ENCODE measurements at regions not wholly inside any gene's neighbourhood (a gene's known extent, or its start where the extent isn't known, plus 50 kb on each side); places are given as distances from the start of the nearest gene placed in this dataset.
A peak's percentile ranks its signal among the peaks of the same experiment; 100 is the strongest.

GRCh38 chr16:87221633-87222032 is 95.6 kb downstream of the C16orf95 start:
- no peak for DNase-seq (ENCODE audit: low read depth in 2 of 3, low spot score in 2 of 3)

GRCh38 chr16:87222335-87222734 is 94.9 kb downstream of the C16orf95 start:
- DNase-seq (ENCODE audit: low read depth in 2 of 3, low spot score in 2 of 3) = no peak

- DNase-seq (ENCODE audit: low read depth in 2 of 3, low spot score in 2 of 3) = no peak
These were observed 93.4 kb downstream of the C16orf95 start for GRCh38 chr16:87223656-87224248.

- no peak for DNase-seq (ENCODE audit: low read depth in 2 of 3, low spot score in 2 of 3)
These were observed 90.3 kb downstream of the C16orf95 start for GRCh38 chr16:87226926-87227295.

GRCh38 chr16:87227296-87227951 is 89.8 kb downstream of the C16orf95 start:
- DNase-seq (ENCODE audit: low read depth in 2 of 3, low spot score in 2 of 3) = no peak

DNA sequence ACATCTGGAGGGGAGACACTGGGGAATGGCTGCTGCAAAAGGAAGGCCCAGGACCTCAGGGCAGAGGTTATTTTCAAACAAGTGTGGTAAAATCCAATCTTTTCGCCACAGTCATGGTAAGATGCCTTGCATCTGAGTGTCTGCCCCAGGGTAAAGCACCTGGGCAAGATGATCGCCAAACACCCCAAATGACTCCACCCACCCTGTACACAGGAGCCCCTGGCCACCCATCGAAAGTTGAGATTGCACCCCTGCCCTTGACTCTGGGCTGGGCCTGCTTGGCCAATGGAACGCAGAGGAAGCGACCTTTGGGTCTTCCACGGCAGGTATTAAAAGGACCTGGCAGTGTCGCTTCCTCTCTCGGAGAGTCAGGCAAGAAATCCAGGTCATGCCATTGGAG is 88.8 kb downstream of the C16orf95 start:
- DNase-seq (ENCODE audit: low read depth in 2 of 3, low spot score in 2 of 3) = no peak

- no peak for DNase-seq (ENCODE audit: low read depth in 2 of 3, low spot score in 2 of 3)
These were observed 87.7 kb downstream of the C16orf95 start for GRCh38 chr16:87229230-87230188.

GRCh38 chr16:87230571-87230970 is 86.6 kb downstream of the C16orf95 start:
- DNase-seq (ENCODE audit: low read depth in 2 of 3, low spot score in 2 of 3) = no peak

DNA sequence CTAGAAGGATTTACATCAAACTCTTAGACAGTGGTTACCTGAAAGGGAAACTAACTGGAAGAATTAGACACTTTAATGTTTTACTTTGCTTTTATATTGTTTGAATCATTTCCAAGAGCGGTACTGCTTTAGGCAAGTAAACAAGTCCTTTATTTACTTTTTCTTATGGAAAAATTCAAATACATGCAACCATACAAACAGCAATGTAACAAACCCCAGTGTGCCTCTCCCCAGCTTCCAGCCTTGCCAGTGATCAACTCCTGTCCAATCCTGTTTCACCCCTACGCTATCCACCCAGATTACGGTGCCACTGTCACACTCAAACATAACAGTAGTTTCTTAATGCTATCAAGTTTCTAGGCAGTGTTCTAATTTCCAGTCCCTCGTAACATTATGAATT is 85.9 kb downstream of the C16orf95 start:
- no peak for DNase-seq (ENCODE audit: low read depth in 2 of 3, low spot score in 2 of 3)

DNA sequence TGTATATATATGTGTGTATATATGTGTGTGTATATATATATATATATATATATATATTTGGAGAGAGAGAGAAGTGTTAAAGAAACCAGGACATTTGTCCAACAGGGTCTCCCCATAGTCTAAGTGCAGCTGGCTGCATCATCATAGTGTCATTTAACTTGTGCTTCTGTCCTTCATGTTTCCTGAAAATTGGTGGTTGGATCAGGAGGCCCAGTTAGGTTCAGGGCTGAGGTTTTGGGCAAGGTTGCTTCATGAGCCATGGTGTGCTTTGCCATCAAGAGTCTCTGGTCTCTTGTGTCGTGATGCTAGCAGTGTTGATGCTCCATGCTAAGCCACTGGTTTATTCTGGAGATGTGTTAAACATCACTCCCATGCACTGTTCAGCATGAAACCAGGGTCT is 85.3 kb downstream of the C16orf95 start:
- no peak for DNase-seq (ENCODE audit: low read depth in 2 of 3, low spot score in 2 of 3)

DNA sequence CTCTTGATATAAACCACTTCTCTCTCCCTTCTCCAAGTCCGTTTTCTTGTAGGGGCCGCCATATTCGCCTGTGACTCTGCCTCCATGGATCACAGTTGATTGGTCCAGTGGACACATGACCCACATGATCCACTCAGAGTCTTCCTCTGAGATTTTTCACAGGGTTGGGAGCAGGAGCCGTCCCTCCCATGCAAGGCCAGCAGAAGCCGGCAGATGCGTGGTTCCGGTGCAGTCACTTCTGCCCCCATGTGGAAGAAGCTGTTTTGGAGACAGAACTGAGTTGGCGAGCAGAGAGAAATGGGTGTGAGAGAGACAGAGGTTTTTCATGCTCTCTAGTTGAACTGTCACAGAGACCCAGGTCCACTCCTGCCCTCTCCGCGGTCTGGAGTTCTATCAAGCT is 83.3 kb downstream of the C16orf95 start:
- peak in 2 of 3 donors; percentile 16 to 41 for DNase-seq (ENCODE audit: low read depth in 2 of 3, low spot score in 2 of 3)

- DNase-seq (ENCODE audit: low read depth in 2 of 3, low spot score in 2 of 3) = no peak
These were observed 82.6 kb downstream of the C16orf95 start for GRCh38 chr16:87234601-87235000.

- DNase-seq (ENCODE audit: low read depth in 2 of 3, low spot score in 2 of 3) = peak in 2 of 3 donors; percentile 66 to 69
These were observed 81.2 kb downstream of the C16orf95 start for GRCh38 chr16:87235810-87236515.

- no peak for DNase-seq (ENCODE audit: low read depth in 2 of 3, low spot score in 2 of 3)
These were observed 80.6 kb downstream of the C16orf95 start for GRCh38 chr16:87236516-87237115.

DNA sequence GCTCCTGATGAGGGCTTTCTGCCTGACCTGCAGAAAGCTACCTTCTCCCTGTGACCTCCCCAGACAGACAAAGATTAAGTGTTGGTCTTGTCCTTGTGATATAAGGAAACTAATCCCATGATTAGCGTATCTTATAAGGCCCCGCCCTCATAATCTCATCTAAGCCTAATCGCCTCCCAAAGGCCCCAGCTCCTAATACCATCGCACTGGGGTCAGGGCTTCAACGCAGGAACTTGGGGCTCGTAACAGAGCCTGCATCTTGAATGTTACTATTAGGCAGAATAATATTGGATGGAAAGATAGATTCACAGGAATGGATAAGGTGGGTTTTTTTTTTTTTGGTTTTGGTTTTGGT is 78.9 kb downstream of the C16orf95 start:
- DNase-seq (ENCODE audit: low read depth in 2 of 3, low spot score in 2 of 3) = no peak

GRCh38 chr16:87239545-87239944 is 77.6 kb downstream of the C16orf95 start:
- no peak for DNase-seq (ENCODE audit: low read depth in 2 of 3, low spot score in 2 of 3)

DNA sequence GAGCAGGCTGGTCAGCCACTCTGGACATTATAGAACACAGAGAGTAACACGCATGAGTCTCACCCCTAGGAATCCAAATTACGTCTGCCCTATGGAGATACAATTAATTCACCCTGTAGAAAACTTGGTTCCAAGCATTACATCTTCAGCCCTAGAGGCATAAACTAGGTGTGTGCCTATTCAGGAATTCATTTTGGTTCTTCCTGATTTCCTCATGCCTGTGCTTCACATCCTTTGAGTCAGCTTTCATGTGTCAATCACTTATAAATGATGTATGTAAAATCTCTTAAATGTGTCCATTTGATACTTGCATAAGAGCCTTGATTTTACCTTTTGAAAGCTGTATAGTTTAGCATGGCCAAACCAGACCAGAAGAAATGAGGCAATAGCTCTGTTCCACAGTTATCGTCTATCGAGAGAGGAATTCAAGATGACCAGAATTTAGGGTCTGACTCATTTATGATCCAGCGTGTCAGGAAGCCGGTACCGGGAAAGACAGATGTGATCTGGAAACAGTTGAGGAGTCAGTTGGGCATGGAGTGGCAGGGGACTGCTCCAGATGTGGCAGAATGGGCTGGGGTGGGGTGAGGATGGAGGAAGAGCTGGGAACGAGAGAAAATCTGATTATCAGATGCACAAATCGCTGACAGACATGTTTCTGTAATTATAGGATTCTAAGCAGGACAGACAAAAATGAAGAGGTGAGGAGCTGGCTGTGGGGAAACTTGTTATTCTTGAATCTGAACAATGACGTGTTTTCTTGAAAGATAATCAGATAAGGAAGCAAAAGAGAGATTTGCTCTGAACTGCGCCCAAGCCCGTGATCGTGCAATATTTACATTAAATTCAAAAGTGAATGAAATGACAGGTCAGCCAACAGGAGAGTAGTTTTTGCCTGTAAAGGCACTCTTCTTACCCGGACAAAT is 76.7 kb downstream of the C16orf95 start:
- no peak for DNase-seq (ENCODE audit: low read depth in 2 of 3, low spot score in 2 of 3)

DNA sequence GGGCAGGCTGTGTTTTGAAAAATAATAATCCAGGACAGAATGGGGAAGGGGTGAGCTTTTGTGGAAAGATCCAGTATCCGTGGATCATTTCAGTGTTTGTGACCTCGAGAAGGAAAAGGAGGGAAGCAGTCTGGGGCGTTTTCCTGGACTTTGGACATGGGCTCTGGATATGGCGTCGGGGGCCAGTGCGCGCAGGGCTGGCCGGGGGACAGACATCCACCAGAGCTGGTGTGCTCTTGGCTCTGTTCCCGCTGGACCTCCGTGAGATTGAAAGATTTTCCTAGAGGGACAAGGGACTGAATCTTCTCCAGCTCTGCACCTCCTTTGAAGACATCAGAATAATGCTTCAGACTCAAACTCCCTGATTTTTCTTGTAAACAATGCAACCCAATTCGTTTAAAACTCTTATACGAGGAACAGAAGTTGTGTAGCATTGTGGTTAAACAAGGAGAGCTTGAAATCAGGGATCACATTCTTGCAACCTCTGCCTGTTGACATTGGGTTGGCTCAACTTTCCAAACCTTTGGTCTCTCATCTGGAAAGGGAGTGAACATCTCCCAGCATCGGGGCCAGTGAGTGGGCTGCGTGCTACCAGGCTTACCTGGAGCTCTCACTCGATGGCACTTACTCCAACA is 75.9 kb downstream of the C16orf95 start:
- DNase-seq (ENCODE audit: low read depth in 2 of 3, low spot score in 2 of 3) = no peak

GRCh38 chr16:87243478-87243877 is 73.7 kb downstream of the C16orf95 start:
- DNase-seq (ENCODE audit: low read depth in 2 of 3, low spot score in 2 of 3) = no peak
